HG03565 (cell line): ENCODE measurements at regions not wholly inside any gene's neighbourhood (a gene's known extent, or its start where the extent isn't known, plus 50 kb on each side); places are given as distances from the start of the nearest gene placed in this dataset.

Source experiments
- ATAC-seq: cut with Tn5 transposase; IDR thresholded peaks from one replicate; pipeline ENCODE4 v1.9.1; 2021; ENCODE audit warnings: mild to moderate bottlenecking, moderate library complexity; ENCODE audit not compliant: unreplicated experiment

DNA sequence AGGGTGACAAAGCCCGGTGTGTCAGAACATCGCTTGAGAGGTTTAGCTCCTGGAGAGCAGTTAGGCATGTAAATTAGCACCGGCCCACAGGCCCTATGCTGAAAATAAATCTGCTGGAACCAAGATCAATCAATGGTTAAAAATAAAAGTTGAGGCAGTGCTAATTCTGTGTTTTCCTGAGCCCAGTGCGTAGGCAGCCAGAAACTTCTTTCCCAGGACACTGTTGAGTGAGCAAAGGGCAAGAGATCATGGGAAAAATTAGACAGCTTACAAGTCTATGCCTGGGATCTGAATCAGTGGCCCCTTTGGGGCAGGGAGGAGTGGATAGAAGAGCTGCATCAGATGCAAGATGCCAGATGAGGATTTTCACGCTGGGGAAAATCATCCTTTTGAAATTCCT lies 539.2 kb downstream of the BUD13 start:
- no peak for ATAC-seq

DNA sequence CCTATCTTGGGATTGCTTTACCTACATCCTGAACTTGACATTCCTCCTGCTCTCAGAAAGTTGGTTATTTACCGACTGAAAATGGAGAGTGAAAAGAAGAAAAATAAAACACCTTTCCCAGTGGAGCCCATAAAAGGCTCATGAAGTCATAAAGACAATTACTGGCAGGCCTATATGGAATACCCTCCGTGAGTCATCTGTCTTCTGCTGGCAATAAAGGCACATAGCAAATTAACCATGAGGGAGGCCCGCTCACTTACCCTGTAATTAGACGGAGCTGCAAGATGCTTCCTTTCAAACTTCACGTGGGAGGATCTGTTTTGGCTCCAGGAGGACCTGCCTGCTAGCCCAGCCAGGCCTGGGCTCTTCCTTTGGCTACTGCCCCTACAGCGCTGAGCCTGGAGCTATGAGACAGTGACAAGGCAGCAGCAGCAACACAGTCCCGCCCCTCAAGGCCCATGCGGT lies 540.4 kb downstream of the BUD13 start:
- ATAC-seq = no peak

DNA sequence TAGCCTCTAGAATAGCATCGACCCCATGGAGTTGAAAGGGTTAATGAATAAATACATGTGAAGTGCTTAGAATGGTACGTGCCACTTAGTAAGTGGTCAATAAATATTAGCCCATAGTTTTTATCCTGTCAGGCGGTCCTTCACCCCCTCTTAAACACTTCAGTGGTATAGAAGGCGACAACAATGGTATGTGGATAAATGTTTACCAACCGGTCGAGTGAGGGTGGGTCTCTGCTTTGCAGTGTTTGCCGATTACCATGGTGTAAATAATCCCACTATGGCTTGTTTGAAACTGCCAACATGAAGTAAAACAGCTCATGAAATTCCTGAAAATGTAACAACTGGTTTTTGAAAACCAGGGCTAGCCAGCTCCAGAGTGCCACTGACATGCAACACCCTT lies 541.2 kb downstream of the BUD13 start:
- no peak for ATAC-seq

DNA sequence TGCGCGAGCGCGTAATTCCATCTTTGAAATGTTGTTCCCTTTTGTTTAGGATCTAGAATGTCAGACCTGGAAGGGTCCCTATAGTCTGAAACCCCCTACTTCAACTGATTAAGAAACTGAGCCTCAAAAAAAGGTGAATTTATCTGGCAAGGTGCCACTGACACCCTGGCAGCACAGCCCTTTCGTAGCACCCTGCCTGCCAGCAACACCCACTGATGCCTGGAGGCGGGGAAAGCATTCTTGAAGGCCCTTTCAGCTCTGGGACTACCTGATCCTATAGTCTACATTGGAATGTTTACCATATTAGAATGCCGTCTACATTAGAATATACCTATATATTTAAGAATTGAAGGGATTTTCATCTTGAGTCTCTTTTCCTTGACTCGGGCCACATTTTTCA lies 542.3 kb downstream of the BUD13 start:
- ATAC-seq = no peak

DNA sequence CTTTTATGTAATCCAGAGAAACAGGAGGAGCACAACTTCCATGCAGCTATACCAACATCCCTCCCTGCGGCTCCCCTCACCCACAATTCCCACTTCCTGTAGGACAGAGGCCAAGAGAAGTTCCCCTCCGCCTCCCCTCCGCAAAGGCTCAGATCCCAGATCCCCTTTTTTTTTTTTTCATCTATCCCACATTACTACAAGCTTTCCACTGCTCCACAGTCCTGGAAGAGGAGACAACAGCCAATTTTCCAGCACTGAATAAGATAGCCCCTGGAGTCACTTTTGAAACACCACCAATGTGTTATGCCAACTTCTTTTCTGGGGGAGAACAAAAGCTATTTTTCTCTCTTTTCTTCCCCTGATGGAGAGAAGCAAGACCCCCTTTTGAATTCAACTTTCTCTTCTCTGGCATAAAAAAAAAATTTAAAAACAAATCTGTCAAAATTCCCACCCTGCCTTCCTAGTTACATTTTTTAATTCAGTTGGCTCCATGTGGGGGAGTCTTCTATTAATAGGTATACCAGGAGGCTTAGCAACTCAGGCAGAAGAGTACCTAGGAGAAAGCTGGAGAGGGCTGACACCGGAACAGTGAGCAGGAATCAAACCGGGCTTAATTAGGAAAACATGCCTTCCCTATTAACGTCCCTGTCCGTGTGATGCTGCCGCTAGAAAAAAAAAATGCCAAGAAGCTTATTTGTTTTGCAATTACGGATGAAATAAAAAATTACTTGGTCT lies 543.4 kb downstream of the BUD13 start:
- no peak for ATAC-seq

DNA sequence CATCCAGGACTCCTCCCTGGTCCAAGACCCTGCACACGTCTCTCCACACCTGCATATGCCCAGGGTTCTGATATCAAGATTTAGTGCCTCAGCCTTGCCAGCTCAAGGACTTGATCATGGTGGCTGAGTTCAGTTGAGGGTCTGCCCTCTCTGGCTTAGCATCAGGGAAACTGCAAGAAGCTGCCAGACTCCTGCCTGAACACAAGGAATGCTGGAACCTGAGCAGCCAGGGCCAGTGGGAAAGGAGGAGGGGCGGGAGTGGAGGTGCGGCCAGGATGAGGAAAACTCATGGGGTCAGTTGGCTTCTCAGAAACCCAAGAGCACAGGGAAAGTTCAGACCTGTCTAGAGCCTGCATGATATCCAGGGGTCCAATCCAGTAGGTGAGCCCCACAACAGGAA lies 546.1 kb downstream of the BUD13 start:
- no peak for ATAC-seq

DNA sequence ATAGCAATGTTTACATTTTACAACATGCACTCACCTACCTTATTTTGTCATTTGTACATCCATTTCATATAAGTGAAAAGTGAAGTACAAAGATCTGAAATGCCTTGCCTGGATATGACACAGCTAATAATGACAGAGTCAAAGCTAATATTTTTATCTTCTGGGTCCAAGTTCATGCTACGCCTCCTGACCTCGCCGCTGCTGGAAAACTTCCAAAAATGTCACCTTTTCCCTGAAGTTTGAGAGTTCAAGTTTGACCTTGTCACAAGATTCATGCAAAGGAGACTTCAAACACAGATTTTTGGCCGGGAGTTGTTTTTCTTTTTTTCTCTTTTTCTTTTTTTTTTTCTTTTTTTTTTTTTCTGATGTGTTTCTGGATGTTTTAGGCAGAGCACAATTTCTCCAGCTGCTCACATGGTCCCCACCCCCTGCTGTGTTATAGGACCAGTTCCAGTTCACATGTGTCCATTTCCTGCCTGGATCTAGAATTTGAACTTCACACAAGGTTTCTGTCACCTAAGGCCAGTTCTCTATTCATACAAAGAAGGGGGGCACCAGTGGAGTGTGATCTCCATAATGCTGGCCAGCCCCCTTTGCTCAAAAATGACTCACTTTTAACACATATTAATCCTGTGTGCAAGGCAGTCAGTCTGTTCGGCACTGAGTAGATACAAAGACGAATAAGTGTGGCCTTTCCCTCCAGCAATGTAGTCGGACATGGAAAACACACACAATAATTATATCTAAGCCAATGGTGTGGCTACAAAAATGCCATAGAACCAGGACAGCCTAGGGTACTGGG lies 546.8 kb downstream of the BUD13 start:
- no peak for ATAC-seq

DNA sequence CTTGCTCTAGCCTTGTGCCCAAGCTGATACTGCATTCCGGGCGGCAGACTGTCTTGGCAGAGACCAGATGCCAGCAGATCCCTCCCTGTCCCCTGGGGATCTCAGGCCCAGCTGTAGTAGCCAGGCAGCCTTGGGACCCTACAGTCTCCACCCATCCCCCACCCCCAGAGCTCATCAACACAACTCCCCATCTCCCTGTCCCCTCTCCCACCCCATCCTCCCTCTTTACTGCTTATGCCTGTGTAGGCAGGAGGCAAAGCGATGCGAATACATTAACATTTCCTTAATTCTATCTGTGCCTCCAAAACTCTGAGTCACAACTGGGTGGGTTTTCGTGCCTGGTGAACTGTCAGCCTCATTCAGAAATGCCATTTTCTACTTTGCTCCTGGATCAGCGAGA lies 547.6 kb downstream of the BUD13 start:
- ATAC-seq = no peak

DNA sequence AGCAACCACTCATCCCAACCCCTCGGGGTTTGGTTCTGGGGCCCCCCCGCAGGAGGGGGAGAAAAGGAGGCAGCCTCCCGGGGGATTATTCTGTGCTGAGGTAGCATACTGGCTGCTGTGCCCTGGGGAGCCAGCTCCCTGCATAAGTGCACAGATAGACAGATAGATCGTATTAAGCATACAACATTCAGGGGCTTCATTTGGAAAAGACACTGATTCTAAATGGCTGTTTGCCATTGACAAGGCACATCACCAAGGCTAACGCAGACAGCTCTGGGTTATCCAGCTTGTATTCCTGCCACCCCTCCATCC lies 547.9 kb downstream of the BUD13 start:
- ATAC-seq = no peak

DNA sequence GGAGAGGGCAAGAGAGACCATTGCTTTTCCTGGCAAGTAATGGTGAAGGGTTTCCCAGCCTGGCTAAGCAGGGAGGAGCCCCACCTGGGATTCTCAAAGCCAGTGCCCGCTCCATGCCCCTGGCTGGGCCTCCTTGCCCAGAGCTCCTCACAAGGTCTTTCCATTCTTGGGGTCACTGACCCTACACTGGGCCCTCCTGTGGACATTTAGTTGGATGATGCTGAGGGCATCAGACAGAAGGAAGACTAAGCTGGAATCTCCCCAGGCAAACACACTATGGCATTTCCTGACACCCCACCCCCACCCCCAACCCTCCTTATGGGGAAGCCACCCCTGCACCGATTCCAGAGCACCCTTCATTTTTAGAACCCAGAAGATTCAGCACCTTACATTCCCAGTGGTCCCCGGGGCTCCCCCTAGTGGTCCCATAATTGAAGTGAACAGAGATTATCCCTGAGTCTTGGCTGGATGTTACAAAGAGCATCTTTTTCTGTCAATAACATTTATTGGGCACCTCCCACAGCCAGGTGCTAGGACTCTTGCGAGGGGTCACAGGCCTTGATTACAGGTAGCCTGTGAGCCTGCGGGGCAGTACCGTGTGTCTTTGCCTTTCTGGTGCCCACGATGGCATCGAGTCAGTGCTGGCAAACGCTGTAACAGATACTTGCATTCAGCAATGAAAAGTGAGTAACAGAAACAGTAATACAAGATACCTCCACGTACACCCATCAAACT lies 548.5 kb downstream of the BUD13 start:
- no peak for ATAC-seq

DNA sequence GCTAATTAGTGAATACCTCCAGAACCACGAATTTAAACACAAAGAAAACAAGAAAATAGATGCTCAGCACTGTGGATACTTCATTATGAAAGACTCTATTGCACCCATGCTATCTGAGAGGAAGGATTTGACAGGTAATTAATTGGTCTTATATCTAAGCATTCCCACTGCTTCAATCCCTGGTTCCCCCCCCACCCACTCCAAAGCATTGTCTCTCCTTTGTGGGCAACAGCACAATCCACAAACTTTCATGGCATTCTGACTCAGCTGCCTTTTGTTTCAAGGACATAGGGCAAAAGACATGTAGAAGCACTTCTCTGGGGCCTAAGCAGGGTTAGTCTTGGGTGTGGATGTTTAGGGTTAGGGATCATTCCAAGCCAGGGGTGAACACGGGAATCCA lies 551.4 kb downstream of the BUD13 start:
- ATAC-seq = no peak

DNA sequence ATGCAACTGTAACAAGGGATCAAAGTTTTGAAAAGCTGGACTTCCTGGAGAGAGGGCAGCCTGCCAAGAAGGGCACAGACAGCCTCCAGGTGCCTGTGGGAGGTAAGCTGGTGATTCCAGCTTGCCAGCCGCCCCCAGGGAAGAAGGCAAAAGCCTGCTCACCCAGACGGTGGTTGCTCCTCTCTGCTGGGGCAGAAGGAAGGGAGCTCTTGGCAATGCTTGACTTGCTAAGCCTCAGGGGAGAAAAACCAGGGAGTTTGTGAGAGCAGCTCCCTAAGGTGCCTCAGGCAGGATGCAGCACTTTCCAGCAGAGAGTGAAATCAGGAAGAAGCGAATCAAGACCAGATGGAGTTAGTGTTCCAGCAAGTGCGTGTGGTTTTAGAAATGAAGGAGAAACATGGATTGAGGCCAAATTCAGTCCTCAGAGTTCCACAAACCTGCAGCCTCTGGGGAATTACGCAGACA lies 553.6 kb downstream of the BUD13 start:
- ATAC-seq = no peak

DNA sequence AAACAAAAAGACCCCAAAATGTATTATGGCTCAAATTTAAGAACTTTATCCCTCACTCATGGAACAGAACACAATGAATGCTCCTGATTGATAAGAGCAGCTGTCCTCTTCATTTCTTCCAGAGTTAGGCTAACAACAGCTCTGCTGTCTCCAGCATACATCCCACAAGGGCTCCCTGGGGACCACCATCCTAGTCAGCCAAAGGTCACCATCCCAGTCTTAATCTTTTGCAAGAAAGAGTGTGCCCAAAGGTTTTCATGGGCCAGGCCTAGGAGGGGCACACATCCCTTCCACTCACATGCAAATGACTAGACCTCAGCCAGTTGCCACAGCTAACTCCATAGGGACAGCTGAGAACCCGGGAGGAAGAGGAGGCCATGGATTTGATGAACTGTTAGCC lies 555.3 kb downstream of the BUD13 start:
- no peak for ATAC-seq

DNA sequence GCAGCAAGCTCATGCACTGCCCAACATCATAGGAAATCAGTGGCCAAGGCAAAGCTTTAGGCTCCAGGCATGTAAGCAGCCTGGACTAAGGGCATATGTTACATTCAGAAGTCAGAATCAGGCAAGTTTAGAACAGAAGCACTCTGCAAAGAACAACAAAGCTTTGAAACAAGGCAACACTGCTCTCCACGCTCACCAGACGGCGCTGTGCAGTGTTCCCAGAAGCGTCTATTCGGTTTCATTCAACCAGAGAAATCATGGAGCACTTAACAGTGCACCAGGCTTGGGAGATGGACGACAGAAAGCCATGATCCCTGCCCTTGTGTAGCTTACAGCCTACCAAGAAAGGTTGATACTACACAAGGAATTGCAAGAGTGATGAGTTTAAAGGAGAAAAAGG lies 555.8 kb downstream of the BUD13 start:
- no peak for ATAC-seq

DNA sequence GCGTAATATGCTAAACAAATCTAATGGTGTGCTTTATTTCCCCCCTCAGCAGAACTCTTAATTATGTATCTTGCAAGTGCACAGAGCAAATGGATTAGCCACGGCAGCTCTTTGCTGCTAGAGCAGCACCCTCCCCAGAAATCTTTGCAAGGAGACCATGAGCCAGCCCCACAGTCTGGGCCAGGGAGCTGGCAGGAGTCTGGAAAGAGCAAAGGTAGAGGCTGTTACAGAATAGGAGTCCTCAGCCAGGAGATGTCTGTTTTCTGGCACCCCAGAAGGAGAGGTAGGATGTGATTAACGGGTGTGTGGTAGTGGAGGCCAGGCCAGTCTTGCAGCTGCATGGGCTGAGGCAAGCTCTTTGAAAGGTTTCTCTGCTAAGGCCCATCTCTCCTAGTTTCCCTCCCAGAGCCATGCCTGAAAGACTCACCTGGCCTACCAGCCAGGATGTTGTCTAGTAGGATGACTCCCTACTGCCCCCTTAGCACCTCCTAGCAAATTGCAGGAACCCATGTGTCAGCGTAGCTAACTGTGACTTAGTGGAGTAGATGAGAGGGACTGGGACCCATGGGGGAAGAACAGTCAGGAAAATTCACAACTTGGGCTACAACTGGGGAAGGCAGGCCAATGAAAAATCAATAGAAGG lies 557.2 kb downstream of the BUD13 start:
- no peak for ATAC-seq

DNA sequence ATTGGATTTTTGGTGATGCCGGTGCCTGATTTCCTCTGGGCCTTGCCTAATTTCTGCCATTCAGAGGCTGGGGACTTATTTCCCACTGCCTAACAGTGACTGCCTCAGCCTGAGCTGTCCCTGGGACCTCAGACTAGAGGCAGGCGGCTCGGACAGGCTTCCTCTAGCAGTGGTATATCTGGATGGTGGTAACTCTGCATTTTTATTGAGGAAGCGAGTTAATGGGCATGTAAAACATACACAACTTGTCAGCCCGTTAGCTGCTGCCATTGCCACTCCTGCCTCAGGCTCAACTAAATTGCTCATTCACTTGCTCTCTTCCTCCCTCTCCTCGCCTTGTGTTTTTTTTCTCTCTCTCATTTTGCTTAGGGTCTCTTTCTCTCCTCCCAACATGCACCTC lies 561.6 kb downstream of the BUD13 start:
- no peak for ATAC-seq

DNA sequence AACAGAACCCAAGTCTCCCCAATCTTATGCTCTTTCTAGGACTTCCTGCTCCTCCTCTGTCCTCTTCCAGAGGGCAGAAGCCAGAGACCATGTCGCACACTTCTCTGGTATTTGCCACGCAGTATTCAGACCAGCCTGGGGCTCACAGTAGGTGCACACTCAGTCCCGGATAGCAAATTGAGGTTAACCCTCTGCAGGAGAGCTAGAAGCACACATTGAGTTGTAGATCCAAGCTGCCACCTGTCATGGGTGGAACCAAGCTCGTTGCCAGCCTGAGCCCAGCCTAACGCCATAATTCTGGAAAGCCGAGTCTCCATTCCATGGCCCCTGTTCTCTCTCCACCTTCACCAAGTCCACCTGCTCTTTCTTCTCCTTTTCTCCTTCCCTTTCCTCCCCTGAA lies 562.1 kb downstream of the BUD13 start:
- ATAC-seq = no peak

DNA sequence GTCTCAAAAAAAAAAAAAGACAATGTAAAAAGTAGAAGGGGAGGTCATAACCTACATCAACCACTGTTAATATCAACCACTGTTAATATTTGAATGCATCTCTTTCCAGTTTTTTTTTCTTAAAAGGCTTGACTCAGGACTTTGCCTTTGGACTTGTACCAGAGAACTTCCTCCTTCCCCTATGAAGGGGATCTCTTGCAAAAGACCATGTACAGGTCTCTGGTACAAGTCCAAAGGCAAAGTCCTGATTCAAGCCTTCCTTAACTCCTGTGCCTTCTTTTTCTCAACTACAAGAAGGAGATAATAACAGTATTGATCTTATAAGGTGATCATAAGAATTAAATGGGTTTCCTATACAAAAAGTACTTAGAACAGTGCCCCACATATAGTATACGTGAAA lies 563.5 kb downstream of the BUD13 start:
- no peak for ATAC-seq

DNA sequence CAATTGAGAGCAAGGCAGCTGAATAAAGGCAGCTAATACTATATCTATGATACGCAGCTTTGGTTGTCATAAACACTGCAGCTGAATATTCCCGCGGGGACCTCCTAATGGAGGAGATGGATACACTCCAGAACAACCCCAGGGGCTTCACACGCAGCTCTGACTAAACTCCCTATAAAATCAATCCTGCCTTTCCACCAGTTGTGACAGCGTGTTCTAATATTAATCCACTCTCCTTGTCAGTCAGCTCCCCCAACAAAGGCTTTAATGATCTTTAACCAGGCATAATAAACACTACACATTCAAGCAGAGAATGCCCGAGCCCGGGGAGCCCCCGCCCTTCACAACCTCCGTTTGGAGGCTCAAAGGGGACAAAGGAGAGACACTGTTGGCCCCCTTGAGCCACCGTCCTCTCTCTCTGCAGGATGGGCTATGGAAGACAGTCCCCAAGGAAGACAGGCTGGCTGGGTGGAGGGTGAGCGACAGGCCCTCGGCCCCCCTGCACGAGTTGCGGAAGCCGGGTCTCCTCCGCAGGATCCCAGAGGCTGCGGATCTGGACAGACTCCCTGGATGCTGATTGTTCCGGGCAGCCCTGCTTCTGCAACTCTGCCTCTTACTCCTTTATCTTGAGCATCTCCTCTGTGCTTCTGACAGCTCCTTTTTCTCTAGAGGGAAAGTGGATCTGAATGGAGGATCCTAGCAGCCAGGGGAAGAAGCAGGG lies 565.2 kb downstream of the BUD13 start:
- ATAC-seq = no peak

DNA sequence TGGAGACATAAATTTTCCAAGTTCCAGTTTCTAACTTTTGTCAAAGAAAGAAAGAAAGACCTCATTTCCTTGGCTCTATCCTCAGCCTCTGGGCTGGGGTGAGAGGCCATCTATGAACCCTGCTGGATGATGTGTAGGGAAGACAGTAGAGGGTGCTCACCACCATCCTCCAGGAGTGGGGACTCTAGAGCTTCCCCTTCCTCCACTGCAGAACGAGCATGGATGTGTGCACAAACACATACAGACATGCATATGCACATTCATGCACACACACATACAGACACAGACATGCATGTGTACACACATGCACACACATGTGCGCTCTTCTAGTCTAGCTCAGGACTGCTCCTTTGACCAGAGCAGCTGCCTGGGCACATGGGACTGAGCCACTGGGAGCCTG lies 565.8 kb downstream of the BUD13 start:
- ATAC-seq = no peak

DNA sequence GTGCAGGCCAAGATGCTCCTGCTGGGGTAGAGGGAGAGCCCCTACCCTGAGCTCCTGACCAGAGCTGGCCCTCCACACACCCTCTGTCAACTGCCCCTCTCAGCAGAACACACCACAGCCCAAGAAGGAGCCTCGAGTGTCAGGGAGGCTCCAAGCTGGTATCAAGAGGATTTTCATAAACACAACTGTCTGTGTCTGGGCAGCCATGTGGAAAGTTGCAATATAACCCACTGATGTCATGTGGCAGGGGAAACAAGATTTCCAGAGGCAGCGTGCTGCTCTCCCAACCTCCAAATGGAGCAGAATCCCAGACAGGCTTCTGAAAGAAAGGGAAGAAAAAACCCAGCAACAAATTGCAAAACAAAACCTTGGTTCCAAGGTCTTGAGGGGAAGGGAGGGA lies 569.9 kb downstream of the BUD13 start:
- no peak for ATAC-seq
